GM12892 (cell line): ENCODE measurements at regions not wholly inside any gene's neighbourhood (a gene's known extent, or its start where the extent isn't known, plus 50 kb on each side); places are given as distances from the start of the nearest gene placed in this dataset.

Experiments used
- POLR2A ChIP-seq: IDR thresholded peaks from 2 replicates; pipeline ENCODE4 v1.6.1; 2011; ENCODE audit warnings: low read depth, low read length, control low read depth
- POLR2AphosphoS5 ChIP-seq: IDR thresholded peaks from 2 replicates; pipeline ENCODE4 v1.6.1; 2011; ENCODE audit warnings: low read depth, low read length, control low read depth
- TAF1 ChIP-seq: IDR thresholded peaks from 2 replicates; pipeline ENCODE4 v1.6.1; 2011; ENCODE audit warnings: low read depth, mild to moderate bottlenecking, control low read depth, low read length, borderline replicate concordance

GRCh38 chr2:134138115-134138514 lies 115.8 kb upstream of the MGAT5 start:
- no peak for TF ChIP-seq POLR2A
- TF ChIP-seq POLR2AphosphoS5 = no peak
- TF ChIP-seq TAF1 = no peak
